Fibroblast of mammary gland (primary cell): ENCODE measurements at regions not wholly inside any gene's neighbourhood (a gene's known extent, or its start where the extent isn't known, plus 50 kb on each side); places are given as distances from the start of the nearest gene placed in this dataset.

Experiments used
- DNase-seq: peaks from one replicate; pipeline ENCODE4 v3.0.0-alpha.2; 2010; ENCODE audit warnings: low read depth
- H3K4me3 ChIP-seq: 2 replicates; pipeline ENCODE4 v1.5.1; 2011; ENCODE audit warnings: low read depth, mild to moderate bottlenecking, low read length, moderate library complexity; ENCODE audit not compliant: control insufficient read depth
- CTCF ChIP-seq: conservative IDR thresholded peaks from 2 replicates; pipeline ENCODE4 v1.5.1; 2011; ENCODE audit warnings: low read depth, low read length, inconsistent platforms; ENCODE audit not compliant: control insufficient read depth, insufficient read depth

- DNase-seq: peak; percentile 88
- H3K4me3 ChIP-seq: no peak overlapping the region
- TF ChIP-seq CTCF: no peak
Observed at GRCh38 chr1:29417147-29417858, 181.0 kb downstream of the PTPRU start.

- DNase-seq: peak; percentile 38
- H3K4me3 ChIP-seq: no peak overlapping the region
- TF ChIP-seq CTCF: peak; percentile 44
Observed at GRCh38 chr1:29416267-29417146, 180.2 kb downstream of the PTPRU start.

GRCh38 chr1:29415861-29416260 is 179.5 kb downstream of the PTPRU start:
- no peak for TF ChIP-seq CTCF
- DNase-seq: no peak
- H3K4me3 ChIP-seq: no peak overlapping the region

- peak; percentile 7 for DNase-seq
- no peak for TF ChIP-seq CTCF
- no peak overlapping the region for H3K4me3 ChIP-seq
Observed at GRCh38 chr1:29415156-29415830, 179.0 kb downstream of the PTPRU start.

- DNase-seq: no peak
- TF ChIP-seq CTCF: no peak
- no peak overlapping the region for H3K4me3 ChIP-seq
Observed at GRCh38 chr1:29414086-29414485, 177.8 kb downstream of the PTPRU start.

- no peak overlapping the region for H3K4me3 ChIP-seq
- TF ChIP-seq CTCF: no peak
- no peak for DNase-seq
Observed at GRCh38 chr1:29413661-29414060, 177.3 kb downstream of the PTPRU start.
